ENCODE measurements at regions not wholly inside any gene's neighbourhood (a gene's known extent, or its start where the extent isn't known, plus 50 kb on each side); places are given as distances from the start of the nearest gene placed in this dataset.

- FAIRE-seq (no peak), DNase-seq (peak in 2 of 5 donors; percentile 29 to 54)
- no peaks in the 10 kb centered on the region for H3K4me1 ChIP-seq (ENCODE audit: control insufficient read depth in 2 of 3, insufficient read depth in 2 of 3, low read depth in 1 of 3, low read length in 3 of 3)
- no peak overlapping the region for H3K27ac ChIP-seq (ENCODE audit: low read depth in 2 of 2, low read length in 2 of 2)
- TF ChIP-seq, protein P1, sequence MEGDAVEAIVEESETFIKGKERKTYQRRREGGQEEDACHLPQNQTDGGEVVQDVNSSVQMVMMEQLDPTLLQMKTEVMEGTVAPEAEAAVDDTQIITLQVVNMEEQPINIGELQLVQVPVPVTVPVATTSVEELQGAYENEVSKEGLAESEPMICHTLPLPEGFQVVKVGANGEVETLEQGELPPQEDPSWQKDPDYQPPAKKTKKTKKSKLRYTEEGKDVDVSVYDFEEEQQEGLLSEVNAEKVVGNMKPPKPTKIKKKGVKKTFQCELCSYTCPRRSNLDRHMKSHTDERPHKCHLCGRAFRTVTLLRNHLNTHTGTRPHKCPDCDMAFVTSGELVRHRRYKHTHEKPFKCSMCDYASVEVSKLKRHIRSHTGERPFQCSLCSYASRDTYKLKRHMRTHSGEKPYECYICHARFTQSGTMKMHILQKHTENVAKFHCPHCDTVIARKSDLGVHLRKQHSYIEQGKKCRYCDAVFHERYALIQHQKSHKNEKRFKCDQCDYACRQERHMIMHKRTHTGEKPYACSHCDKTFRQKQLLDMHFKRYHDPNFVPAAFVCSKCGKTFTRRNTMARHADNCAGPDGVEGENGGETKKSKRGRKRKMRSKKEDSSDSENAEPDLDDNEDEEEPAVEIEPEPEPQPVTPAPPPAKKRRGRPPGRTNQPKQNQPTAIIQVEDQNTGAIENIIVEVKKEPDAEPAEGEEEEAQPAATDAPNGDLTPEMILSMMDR (IDR thresholded peaks at IDR 0.05; ENCODE audit: borderline replicate concordance, extremely low read depth, insufficient read depth), result no peak
- H3K9me3 ChIP-seq (ENCODE audit: control insufficient read depth in 2 of 3, insufficient read depth in 1 of 3, low read length in 3 of 3), result no peaks in the 10 kb centered on the region
- no peak overlapping the region for H3K4me3 ChIP-seq (ENCODE audit: low read length in 3 of 3)
- H3K9ac ChIP-seq (ENCODE audit: low read length in 3 of 3), result no peak overlapping the region
- intact Hi-C loops (cut with DNase I), result no loop called here
- H3K36me3 ChIP-seq (ENCODE audit: control insufficient read depth in 2 of 3, insufficient read depth in 3 of 3, low read length in 3 of 3), result no peaks in the 10 kb centered on the region
- no peaks in the 10 kb centered on the region for H3K27me3 ChIP-seq (ENCODE audit: control insufficient read depth, insufficient read depth, low read length)
Measured at GRCh38 chr4:31548021-31548420, 827.9 kb downstream of the PCDH7 start.

DNA sequence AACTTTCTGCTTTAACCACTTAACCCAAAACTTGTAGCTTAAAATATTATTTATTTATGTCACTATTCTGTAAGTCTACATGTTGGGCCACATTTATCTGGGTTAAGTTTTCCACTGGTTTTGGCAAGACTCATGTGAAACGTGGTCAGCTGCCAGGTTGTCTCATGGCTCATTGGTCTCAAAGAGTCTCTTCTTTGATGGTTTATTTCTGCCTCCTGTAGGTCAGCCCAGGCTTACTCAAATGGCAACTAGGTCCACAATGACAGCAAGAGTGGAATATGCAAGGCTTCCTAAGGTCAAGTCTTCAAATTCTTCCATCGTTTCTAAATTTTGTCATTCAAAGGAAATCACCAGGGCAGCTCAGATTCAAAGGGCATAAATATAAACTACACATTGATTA, 828.7 kb downstream of the PCDH7 start:
- Histone ChIP-seq H3K9ac (ENCODE audit: low read length in 3 of 3) (no peak overlapping the region), H3K9me3 (ENCODE audit: control insufficient read depth in 2 of 3, insufficient read depth in 1 of 3, low read length in 3 of 3) (no peaks in the 10 kb centered on the region), H3K27me3 (ENCODE audit: control insufficient read depth, insufficient read depth, low read length) (no peaks in the 10 kb centered on the region), H3K36me3 (ENCODE audit: control insufficient read depth in 2 of 3, insufficient read depth in 3 of 3, low read length in 3 of 3) (no peaks in the 10 kb centered on the region), H3K4me1 (ENCODE audit: control insufficient read depth in 2 of 3, insufficient read depth in 2 of 3, low read depth in 1 of 3, low read length in 3 of 3) (no peaks in the 10 kb centered on the region), H3K27ac (ENCODE audit: low read depth in 2 of 2, low read length in 2 of 2) (no peak overlapping the region), H3K4me3 (ENCODE audit: low read length in 3 of 3) (no peak overlapping the region)
- no peak for FAIRE-seq
- DNase-seq, result peak in 2 of 5 donors; percentile 5 to 16
- TF ChIP-seq, protein P1 (IDR thresholded peaks at IDR 0.05; ENCODE audit: borderline replicate concordance, extremely low read depth, insufficient read depth), result no peak
- intact Hi-C loops (cut with DNase I), result no loop called here

GRCh38 chr4:31549256-31549655, 829.1 kb downstream of the PCDH7 start:
- TF ChIP-seq, protein P1 (IDR thresholded peaks at IDR 0.05; ENCODE audit: borderline replicate concordance, extremely low read depth, insufficient read depth), result no peak
- Histone ChIP-seq H3K4me1 (ENCODE audit: control insufficient read depth in 2 of 3, insufficient read depth in 2 of 3, low read depth in 1 of 3, low read length in 3 of 3) (no peaks in the 10 kb centered on the region), H3K27ac (ENCODE audit: low read depth in 2 of 2, low read length in 2 of 2) (no peak overlapping the region), H3K36me3 (ENCODE audit: control insufficient read depth in 2 of 3, insufficient read depth in 3 of 3, low read length in 3 of 3) (no peaks in the 10 kb centered on the region), H3K4me3 (ENCODE audit: low read length in 3 of 3) (no peak overlapping the region), H3K9me3 (ENCODE audit: control insufficient read depth in 2 of 3, insufficient read depth in 1 of 3, low read length in 3 of 3) (no peaks in the 10 kb centered on the region), H3K27me3 (ENCODE audit: control insufficient read depth, insufficient read depth, low read length) (no peaks in the 10 kb centered on the region), H3K9ac (ENCODE audit: low read length in 3 of 3) (no peak overlapping the region)
- intact Hi-C loops (cut with DNase I), result no loop called here
- FAIRE-seq, result no peak
- no peak for DNase-seq

GRCh38 chr4:31557437-31557836, 837.3 kb downstream of the PCDH7 start:
- TF ChIP-seq, protein P1 (IDR thresholded peaks at IDR 0.05; ENCODE audit: borderline replicate concordance, extremely low read depth, insufficient read depth), result no peak
- intact Hi-C loops (cut with DNase I), result no loop called here
- DNase-seq, result no peak

More at GRCh38 chr4:31557437-31557836, 837.3 kb downstream of the PCDH7 start:
- H3K27ac ChIP-seq (ENCODE audit: low read depth in 2 of 2, low read length in 2 of 2), result no peak overlapping the region
- H3K27me3 ChIP-seq (ENCODE audit: control insufficient read depth, insufficient read depth, low read length), result no peaks in the 10 kb centered on the region
- H3K4me1 ChIP-seq (ENCODE audit: control insufficient read depth in 2 of 3, insufficient read depth in 2 of 3, low read depth in 1 of 3, low read length in 3 of 3), result no peaks in the 10 kb centered on the region
- FAIRE-seq, result no peak
- no peaks in the 10 kb centered on the region for H3K9me3 ChIP-seq (ENCODE audit: control insufficient read depth in 2 of 3, insufficient read depth in 1 of 3, low read length in 3 of 3)
- H3K4me3 ChIP-seq (ENCODE audit: low read length in 3 of 3), result no peak overlapping the region
- H3K36me3 ChIP-seq (ENCODE audit: control insufficient read depth in 2 of 3, insufficient read depth in 3 of 3, low read length in 3 of 3), result no peaks in the 10 kb centered on the region
- no peak overlapping the region for H3K9ac ChIP-seq (ENCODE audit: low read length in 3 of 3)

Data from kidney (tissue), 13 donors.